ENCODE measurements at regions not wholly inside any gene's neighbourhood (a gene's known extent, or its start where the extent isn't known, plus 50 kb on each side); places are given as distances from the start of the nearest gene placed in this dataset.

DNA sequence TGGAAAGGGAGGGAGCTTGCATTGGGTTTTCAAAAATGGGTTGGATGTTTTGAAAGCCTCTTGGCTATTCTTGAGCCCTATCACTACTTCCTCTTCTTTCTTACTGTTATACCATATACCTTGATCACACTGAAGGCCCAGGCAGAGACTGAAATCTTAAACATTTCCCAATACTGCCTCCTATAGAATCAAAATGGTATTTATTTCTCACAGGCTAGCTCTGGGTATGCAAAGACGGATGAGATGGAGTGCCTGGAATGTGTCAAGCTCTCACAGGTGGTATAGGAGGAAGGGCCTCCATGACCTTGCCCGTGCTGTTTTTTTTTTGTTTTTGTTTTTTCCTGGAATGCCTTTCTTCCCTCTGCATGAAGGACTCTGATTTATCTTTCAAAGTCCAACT, 268.4 kb upstream of the USP24 start:
- H2AFZ ChIP-seq (ENCODE audit: low read length), result no peak overlapping the region
- no peak overlapping the region for H2AK5ac ChIP-seq (ENCODE audit: low read depth, low read length)
- no peak overlapping the region for H3K4me2 ChIP-seq (ENCODE audit: insufficient read depth in 1 of 2, low read depth in 2 of 2, low read length in 2 of 2)
- no peaks in the 10 kb centered on the region for H3K27me3 ChIP-seq (replicated peaks in 1 of 4; ENCODE audit: control insufficient read depth in 3 of 4, extremely low read depth in 1 of 4, insufficient read depth in 3 of 4, low read length in 3 of 4)
- no peak overlapping the region for H2BK120ac ChIP-seq (replicated peaks; ENCODE audit: low read depth, low read length)
- ChIA-PET POLR2A (ENCODE audit: partially characterized antibody) (no interaction called here), CTCF (ENCODE audit: partially characterized antibody) (interaction anchor here (0.6 to 1.8 kb wide), 20 partner anchors 8 to 1183 kb away, joined by 3 to 7 read pairs (median 4); no protein-coding TSS in a partner anchor)
- no peaks in the 10 kb centered on the region for H3K36me3 ChIP-seq (ENCODE audit: control insufficient read depth in 2 of 4, insufficient read depth in 4 of 4, low read length in 3 of 4)
- no peak overlapping the region for H3K9ac ChIP-seq (replicated peaks in 1 of 4; ENCODE audit: extremely low read depth in 1 of 4, low read depth in 3 of 4, low read length in 3 of 4)
- no peaks in the 10 kb centered on the region for H3K79me1 ChIP-seq (ENCODE audit: low read depth, low read length)
- 67% methylated on average over 2 of the region's 2 CpGs; no CpG with 5 or more reads in 1 of the 2 experiments for WGBS, 2 experiments (ENCODE audit: extremely low coverage in 1 of 2, insufficient coverage in 1 of 2, insufficient read length in 1 of 2, insufficient replicate concordance in 2 of 2, low coverage in 1 of 2, low lambda C conversion rate in 2 of 2, missing lambda C conversion rate in 1 of 2)
- H3K4me1 ChIP-seq (replicated peaks in 1 of 4; ENCODE audit: control insufficient read depth in 3 of 4, insufficient read depth in 4 of 4, low read length in 3 of 4), result no peaks in the 10 kb centered on the region
- H4K20me1 ChIP-seq (replicated peaks in 1 of 2; ENCODE audit: control insufficient read depth in 1 of 2, insufficient read depth in 2 of 2, low read length in 2 of 2), result no peaks in the 10 kb centered on the region
- H2BK12ac ChIP-seq (ENCODE audit: low read depth, low read length), result no peak overlapping the region
- H3K23ac ChIP-seq (ENCODE audit: insufficient read length), result no peak overlapping the region
- no peak overlapping the region for H3K4ac ChIP-seq (replicated peaks; ENCODE audit: insufficient read length, low read depth, low read length)
- H3K9me3 ChIP-seq (ENCODE audit: insufficient read depth in 2 of 2, low read depth in 1 of 2, low read length in 1 of 2), result no peaks in the 10 kb centered on the region
- H3K79me2 ChIP-seq (ENCODE audit: control insufficient read depth in 1 of 2, insufficient read depth in 2 of 2, low read length in 2 of 2), result no peaks in the 10 kb centered on the region
- no peak overlapping the region for H4K91ac ChIP-seq (replicated peaks; ENCODE audit: insufficient read length, low read length)
- H3K18ac ChIP-seq (ENCODE audit: extremely low read depth, low read length), result no peak overlapping the region
- no peak overlapping the region for H3K56ac ChIP-seq (replicated peaks; ENCODE audit: insufficient read length, low read depth, low read length)
- H2BK20ac ChIP-seq (ENCODE audit: low read length), result no peak overlapping the region
- H2BK5ac ChIP-seq (ENCODE audit: low read depth, low read length), result no peak overlapping the region
- FAIRE-seq, result no peak
- H3K4me3 ChIP-seq (ENCODE audit: extremely low read depth in 1 of 4, insufficient read depth in 2 of 4, low read depth in 3 of 4, low read length in 4 of 4), result no peak overlapping the region
- no peak overlapping the region for H3K27ac ChIP-seq (ENCODE audit: low read depth, low read length)
- no peak overlapping the region for H2BK15ac ChIP-seq (ENCODE audit: low read length)
- H3K23me2 ChIP-seq (ENCODE audit: low read depth, low read length), result no peaks in the 10 kb centered on the region
- no peak overlapping the region for H3K14ac ChIP-seq (ENCODE audit: insufficient read length)
- no peak for DNase-seq (ENCODE audit: low read depth in 1 of 2, low spot score in 2 of 2)
- H4K5ac ChIP-seq (ENCODE audit: insufficient read length, low read depth, low read length), result no peak overlapping the region
- no peak overlapping the region for H4K8ac ChIP-seq (ENCODE audit: extremely low read depth, insufficient read depth, low read length)
- TF ChIP-seq HDAC2 (IDR thresholded peaks at IDR 0.05; ENCODE audit: borderline replicate concordance in 1 of 2, low read depth in 2 of 2, low read length in 2 of 2) (no peak), CTBP2 (IDR thresholded peaks at IDR 0.05; ENCODE audit: borderline replicate concordance, insufficient read depth, insufficient read length, low read length) (no peak), ZNF274 (IDR thresholded peaks at IDR 0.05; ENCODE audit: borderline replicate concordance, extremely low read depth, low read length) (no peak), CREB1 (IDR thresholded peaks at IDR 0.05) (no peak), SIN3A (conservative IDR thresholded peaks at IDR 0.05 in 1 of 2, IDR thresholded peaks at IDR 0.05 in 1 of 2; ENCODE audit: low read depth in 1 of 2, low read length in 2 of 2) (no peak), TEAD4 (IDR thresholded peaks at IDR 0.05; ENCODE audit: low read depth, low read length) (peak; percentile 93), POU5F1 (IDR thresholded peaks at IDR 0.05; ENCODE audit: low read depth, low read length) (no peak), RAD21 (IDR thresholded peaks at IDR 0.05 in 1 of 2, conservative IDR thresholded peaks at IDR 0.05 in 1 of 2; ENCODE audit: low read depth in 2 of 2, low read length in 2 of 2) (peak; percentile 36 to 42; a peak in 3 of 4 replicates), PHF8 (conservative IDR thresholded peaks at IDR 0.05; ENCODE audit: low read depth, low read length) (no peak), EGR1 (IDR thresholded peaks at IDR 0.05; ENCODE audit: borderline replicate concordance, low read depth, low read length) (no peak)
- TF ChIP-seq, protein P1, sequence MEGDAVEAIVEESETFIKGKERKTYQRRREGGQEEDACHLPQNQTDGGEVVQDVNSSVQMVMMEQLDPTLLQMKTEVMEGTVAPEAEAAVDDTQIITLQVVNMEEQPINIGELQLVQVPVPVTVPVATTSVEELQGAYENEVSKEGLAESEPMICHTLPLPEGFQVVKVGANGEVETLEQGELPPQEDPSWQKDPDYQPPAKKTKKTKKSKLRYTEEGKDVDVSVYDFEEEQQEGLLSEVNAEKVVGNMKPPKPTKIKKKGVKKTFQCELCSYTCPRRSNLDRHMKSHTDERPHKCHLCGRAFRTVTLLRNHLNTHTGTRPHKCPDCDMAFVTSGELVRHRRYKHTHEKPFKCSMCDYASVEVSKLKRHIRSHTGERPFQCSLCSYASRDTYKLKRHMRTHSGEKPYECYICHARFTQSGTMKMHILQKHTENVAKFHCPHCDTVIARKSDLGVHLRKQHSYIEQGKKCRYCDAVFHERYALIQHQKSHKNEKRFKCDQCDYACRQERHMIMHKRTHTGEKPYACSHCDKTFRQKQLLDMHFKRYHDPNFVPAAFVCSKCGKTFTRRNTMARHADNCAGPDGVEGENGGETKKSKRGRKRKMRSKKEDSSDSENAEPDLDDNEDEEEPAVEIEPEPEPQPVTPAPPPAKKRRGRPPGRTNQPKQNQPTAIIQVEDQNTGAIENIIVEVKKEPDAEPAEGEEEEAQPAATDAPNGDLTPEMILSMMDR (IDR thresholded peaks at IDR 0.05; ENCODE audit: control extremely low read depth in 1 of 3, insufficient read depth in 1 of 3, low read depth in 1 of 3, low read length in 3 of 3), result peak in 2 of 3 experiments; percentile 16 to 54; a peak in 1 of 4 replicates
